ENCODE measurements at regions not wholly inside any gene's neighbourhood (a gene's known extent, or its start where the extent isn't known, plus 50 kb on each side); places are given as distances from the start of the nearest gene placed in this dataset.

- H3K36me3 Mint-ChIP-seq (ENCODE audit: unreplicated experiment): peaks cover 5% of the 10 kb centered on the region
- no peaks in the 10 kb centered on the region for H3K9me3 Mint-ChIP-seq (ENCODE audit: unreplicated experiment)
- no peak for DNase-seq
- TF ChIP-seq CTCF (IDR thresholded peaks at IDR 0.05; ENCODE audit: partially characterized antibody, unreplicated experiment): no peak
- H3K4me1 Mint-ChIP-seq (ENCODE audit: low read depth, unreplicated experiment): peaks cover 6% of the 10 kb centered on the region
- no peak overlapping the region for H3K27ac Mint-ChIP-seq (ENCODE audit: unreplicated experiment)
- H3K4me3 Mint-ChIP-seq (ENCODE audit: unreplicated experiment): no peak overlapping the region
- peaks cover 4% of the 10 kb centered on the region for H3K27me3 Mint-ChIP-seq (ENCODE audit: unreplicated experiment)
These were observed 245.4 kb upstream of the TPM1 start for GRCh38 chr15:62797171-62797570.

- Mint-ChIP-seq H3K36me3 (ENCODE audit: unreplicated experiment) (peaks cover 5% of the 10 kb centered on the region), H3K27ac (ENCODE audit: unreplicated experiment) (no peak overlapping the region), H3K4me3 (ENCODE audit: unreplicated experiment) (no peak overlapping the region), H3K9me3 (ENCODE audit: unreplicated experiment) (no peaks in the 10 kb centered on the region), H3K4me1 (ENCODE audit: low read depth, unreplicated experiment) (peaks cover 6% of the 10 kb centered on the region), H3K27me3 (ENCODE audit: unreplicated experiment) (peaks cover 4% of the 10 kb centered on the region)
- TF ChIP-seq CTCF (IDR thresholded peaks at IDR 0.05; ENCODE audit: partially characterized antibody, unreplicated experiment): no peak
- DNase-seq: no peak
These were observed 244.0 kb upstream of the TPM1 start for GRCh38 chr15:62798536-62798935.

GRCh38 chr15:62799037-62799436, 243.5 kb upstream of the TPM1 start:
- Mint-ChIP-seq H3K9me3 (ENCODE audit: unreplicated experiment) (no peaks in the 10 kb centered on the region), H3K27ac (ENCODE audit: unreplicated experiment) (no peak overlapping the region), H3K36me3 (ENCODE audit: unreplicated experiment) (peaks cover 5% of the 10 kb centered on the region), H3K27me3 (ENCODE audit: unreplicated experiment) (peaks cover 4% of the 10 kb centered on the region), H3K4me1 (ENCODE audit: low read depth, unreplicated experiment) (peaks cover 6% of the 10 kb centered on the region), H3K4me3 (ENCODE audit: unreplicated experiment) (no peak overlapping the region)
- TF ChIP-seq CTCF (IDR thresholded peaks at IDR 0.05; ENCODE audit: partially characterized antibody, unreplicated experiment): no peak
- no peak for DNase-seq

- peaks cover 5% of the 10 kb centered on the region for H3K36me3 Mint-ChIP-seq (ENCODE audit: unreplicated experiment)
- DNase-seq: no peak
- peaks cover 4% of the 10 kb centered on the region for H3K4me1 Mint-ChIP-seq (ENCODE audit: low read depth, unreplicated experiment)
- no peaks in the 10 kb centered on the region for H3K9me3 Mint-ChIP-seq (ENCODE audit: unreplicated experiment)
- TF ChIP-seq CTCF (IDR thresholded peaks at IDR 0.05; ENCODE audit: partially characterized antibody, unreplicated experiment): no peak
- H3K27ac Mint-ChIP-seq (ENCODE audit: unreplicated experiment): no peak overlapping the region
- H3K4me3 Mint-ChIP-seq (ENCODE audit: unreplicated experiment): no peak overlapping the region
- peaks cover 2% of the 10 kb centered on the region for H3K27me3 Mint-ChIP-seq (ENCODE audit: unreplicated experiment)
These were observed 242.6 kb upstream of the TPM1 start for GRCh38 chr15:62799919-62800318.

GRCh38 chr15:62802612-62803011, 239.9 kb upstream of the TPM1 start:
- DNase-seq: no peak
- Mint-ChIP-seq H3K27ac (ENCODE audit: unreplicated experiment) (no peak overlapping the region), H3K27me3 (ENCODE audit: unreplicated experiment) (peaks cover 4% of the 10 kb centered on the region), H3K4me3 (ENCODE audit: unreplicated experiment) (no peak overlapping the region), H3K4me1 (ENCODE audit: low read depth, unreplicated experiment) (peaks cover 5% of the 10 kb centered on the region), H3K36me3 (ENCODE audit: unreplicated experiment) (peaks cover under 1% of the 10 kb centered on the region), H3K9me3 (ENCODE audit: unreplicated experiment) (no peaks in the 10 kb centered on the region)
- TF ChIP-seq CTCF (IDR thresholded peaks at IDR 0.05; ENCODE audit: partially characterized antibody, unreplicated experiment): no peak

Data from glutamatergic neuron (in vitro differentiated cells).